HG03103 (cell line): ENCODE measurements at regions not wholly inside any gene's neighbourhood (a gene's known extent, or its start where the extent isn't known, plus 50 kb on each side); places are given as distances from the start of the nearest gene placed in this dataset.

Source experiments
- ATAC-seq: cut with Tn5 transposase; IDR thresholded peaks from one replicate; pipeline ENCODE4 v1.9.1; 2021; ENCODE audit warnings: low read depth; ENCODE audit not compliant: unreplicated experiment

GRCh38 chr12:19967431-19967830 is 400.9 kb upstream of the PDE3A start:
- no peak for ATAC-seq

GRCh38 chr12:19970116-19970515 is 398.2 kb upstream of the PDE3A start:
- no peak for ATAC-seq

GRCh38 chr12:19970821-19971220 is 397.5 kb upstream of the PDE3A start:
- ATAC-seq = no peak

GRCh38 chr12:19971361-19972280 is 396.7 kb upstream of the PDE3A start:
- no peak for ATAC-seq

- no peak for ATAC-seq
These were observed 395.7 kb upstream of the PDE3A start for GRCh38 chr12:19972325-19973288.

GRCh38 chr12:19978193-19978592 is 390.1 kb upstream of the PDE3A start:
- ATAC-seq = no peak

GRCh38 chr12:19979584-19979983 is 388.8 kb upstream of the PDE3A start:
- ATAC-seq = no peak

GRCh38 chr12:19981944-19982343 is 386.4 kb upstream of the PDE3A start:
- no peak for ATAC-seq

- ATAC-seq = no peak
These were observed 380.3 kb upstream of the PDE3A start for GRCh38 chr12:19988001-19988400.

GRCh38 chr12:19988459-19988873 is 379.9 kb upstream of the PDE3A start:
- ATAC-seq = no peak

GRCh38 chr12:19988948-19989347 is 379.4 kb upstream of the PDE3A start:
- ATAC-seq = no peak

- ATAC-seq = no peak
These were observed 377.2 kb upstream of the PDE3A start for GRCh38 chr12:19991146-19991545.

- ATAC-seq = no peak
These were observed 376.0 kb upstream of the PDE3A start for GRCh38 chr12:19992311-19992710.

- no peak for ATAC-seq
These were observed 373.4 kb upstream of the PDE3A start for GRCh38 chr12:19994968-19995367.

GRCh38 chr12:19997656-19998400 is 370.5 kb upstream of the PDE3A start:
- ATAC-seq = no peak

- no peak for ATAC-seq
These were observed 369.9 kb upstream of the PDE3A start for GRCh38 chr12:19998411-19998810.

GRCh38 chr12:19998961-19999804 is 369.2 kb upstream of the PDE3A start:
- ATAC-seq = no peak

GRCh38 chr12:19999805-20000138 is 368.6 kb upstream of the PDE3A start:
- no peak for ATAC-seq

GRCh38 chr12:20000229-20000849 is 368.0 kb upstream of the PDE3A start:
- no peak for ATAC-seq
